ENCODE measurements at regions not wholly inside any gene's neighbourhood (a gene's known extent, or its start where the extent isn't known, plus 50 kb on each side); places are given as distances from the start of the nearest gene placed in this dataset.

GRCh38 chr19:42652021-42652420 lies 57.3 kb upstream of the CEACAM8 start:
- Histone ChIP-seq H3K9me3 (ENCODE audit: low read length) (no peaks in the 10 kb centered on the region), H3K4me1 (ENCODE audit: insufficient read depth, low read length) (no peaks in the 10 kb centered on the region), H2AFZ (ENCODE audit: low read length) (no peak overlapping the region), H3K9ac (ENCODE audit: low read length) (no peak overlapping the region), H3K9me2 (replicated peaks; ENCODE audit: low read length) (no peaks in the 10 kb centered on the region), H4K20me1 (ENCODE audit: low read length) (no peaks in the 10 kb centered on the region), H3K27ac (ENCODE audit: low read length) (no peak overlapping the region), H3K4me3 (ENCODE audit: low read length) (no peak overlapping the region), H3F3A (ENCODE audit: low read length, unreplicated experiment) (no peaks in the 10 kb centered on the region), H3K27me3 (ENCODE audit: low read length) (peaks cover 10% of the 10 kb centered on the region), H3K4me2 (ENCODE audit: low read length) (no peak overlapping the region), H3K79me2 (ENCODE audit: low read length) (no peaks in the 10 kb centered on the region), H3K36me3 (ENCODE audit: low read depth, low read length) (no peaks in the 10 kb centered on the region)
- intact Hi-C loops (cut with micrococcal nuclease), result no loop called here
- CTCF ChIA-PET, result no interaction called here
- no peak for DNase-seq
- TF ChIP-seq EZH2 (IDR thresholded peaks at IDR 0.05; ENCODE audit: low read length, unreplicated experiment) (no peak), EZH2phosphoT487 (IDR thresholded peaks at IDR 0.05; ENCODE audit: borderline replicate concordance, low read length) (no peak)
- TF ChIP-seq, protein P1, sequence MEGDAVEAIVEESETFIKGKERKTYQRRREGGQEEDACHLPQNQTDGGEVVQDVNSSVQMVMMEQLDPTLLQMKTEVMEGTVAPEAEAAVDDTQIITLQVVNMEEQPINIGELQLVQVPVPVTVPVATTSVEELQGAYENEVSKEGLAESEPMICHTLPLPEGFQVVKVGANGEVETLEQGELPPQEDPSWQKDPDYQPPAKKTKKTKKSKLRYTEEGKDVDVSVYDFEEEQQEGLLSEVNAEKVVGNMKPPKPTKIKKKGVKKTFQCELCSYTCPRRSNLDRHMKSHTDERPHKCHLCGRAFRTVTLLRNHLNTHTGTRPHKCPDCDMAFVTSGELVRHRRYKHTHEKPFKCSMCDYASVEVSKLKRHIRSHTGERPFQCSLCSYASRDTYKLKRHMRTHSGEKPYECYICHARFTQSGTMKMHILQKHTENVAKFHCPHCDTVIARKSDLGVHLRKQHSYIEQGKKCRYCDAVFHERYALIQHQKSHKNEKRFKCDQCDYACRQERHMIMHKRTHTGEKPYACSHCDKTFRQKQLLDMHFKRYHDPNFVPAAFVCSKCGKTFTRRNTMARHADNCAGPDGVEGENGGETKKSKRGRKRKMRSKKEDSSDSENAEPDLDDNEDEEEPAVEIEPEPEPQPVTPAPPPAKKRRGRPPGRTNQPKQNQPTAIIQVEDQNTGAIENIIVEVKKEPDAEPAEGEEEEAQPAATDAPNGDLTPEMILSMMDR (conservative IDR thresholded peaks at IDR 0.05; ENCODE audit: low read depth, low read length), result no peak
- no peak for ATAC-seq
- BruUV-seq (replicated peaks), result no TSS peak
- POLR2A ChIA-PET (ENCODE audit: unreplicated experiment), result no interaction called here
